Activated naive CD4-positive, alpha-beta T cell treated with anti-CD3 and anti-CD28 coated beads, Interleukin-2, amount 10 ng/mL, durations not matched to agents 7 days and 5 days (primary cell): ENCODE measurements at regions not wholly inside any gene's neighbourhood (a gene's known extent, or its start where the extent isn't known, plus 50 kb on each side); places are given as distances from the start of the nearest gene placed in this dataset.

Experiments
- CTCF ChIA-PET: fragments of 350-600 bp; sonication (Branson Sonifier 250); formaldehyde crosslinking; loops from one replicate; lab custom pipeline; 2021; ENCODE audit warnings: antibody characterized with exemption; lab: Charles Lee
- DNase-seq: peaks from one replicate; pipeline ENCODE4 v3.0.0-alpha.2; 2020
- H3K27ac Mint-ChIP-seq: one replicate; pipeline ENCODE4 v1.8.0; 2021; ENCODE audit warnings: mild to moderate bottlenecking, moderate library complexity, mixed read lengths
- H3K27me3 Mint-ChIP-seq: one replicate; pipeline ENCODE4 v1.8.0; 2021; ENCODE audit warnings: mild to moderate bottlenecking, mixed read lengths
- H3K36me3 Mint-ChIP-seq: one replicate; pipeline ENCODE4 v1.8.0; 2021; ENCODE audit warnings: mixed read lengths
- H3K4me1 Mint-ChIP-seq: one replicate; pipeline ENCODE4 v1.8.0; 2021; ENCODE audit warnings: mixed read lengths
- H3K4me3 Mint-ChIP-seq: one replicate; pipeline ENCODE4 v1.8.0; 2021; ENCODE audit warnings: mild to moderate bottlenecking, moderate library complexity, mixed read lengths
- H3K9me3 Mint-ChIP-seq: one replicate; pipeline ENCODE4 v1.8.0; 2021; ENCODE audit warnings: mixed read lengths

GRCh38 chr21:43312011-43312410 lies 114.9 kb downstream of the SIK1 start:
- CTCF ChIA-PET, result no interaction called here
- Mint-ChIP-seq H3K36me3 (no peaks in the 10 kb centered on the region), H3K4me3 (no peak overlapping the region), H3K9me3 (no peaks in the 10 kb centered on the region), H3K27me3 (peaks cover 29% of the 10 kb centered on the region), H3K4me1 (peaks cover 4% of the 10 kb centered on the region), H3K27ac (no peak overlapping the region)
- no peak for DNase-seq

GRCh38 chr21:43311301-43311817 lies 115.6 kb downstream of the SIK1 start:
- Mint-ChIP-seq H3K36me3 (no peaks in the 10 kb centered on the region), H3K27ac (no peak overlapping the region), H3K9me3 (no peaks in the 10 kb centered on the region), H3K4me1 (peaks cover 4% of the 10 kb centered on the region), H3K4me3 (no peak overlapping the region), H3K27me3 (peaks cover 28% of the 10 kb centered on the region)
- no peak for DNase-seq
- CTCF ChIA-PET, result interaction anchor here (0.9 kb wide), 1 partner anchor 42 kb away, joined by 3 read pairs; no protein-coding TSS in a partner anchor

- H3K4me3 Mint-ChIP-seq, result no peak overlapping the region
- no peaks in the 10 kb centered on the region for H3K4me1 Mint-ChIP-seq
- no peak for DNase-seq
- no peaks in the 10 kb centered on the region for H3K9me3 Mint-ChIP-seq
- peaks cover 6% of the 10 kb centered on the region for H3K27me3 Mint-ChIP-seq
- H3K27ac Mint-ChIP-seq, result no peak overlapping the region
- no peaks in the 10 kb centered on the region for H3K36me3 Mint-ChIP-seq
- CTCF ChIA-PET, result no interaction called here
These were observed 118.1 kb downstream of the SIK1 start for GRCh38 chr21:43308815-43309283.

- Mint-ChIP-seq H3K9me3 (no peaks in the 10 kb centered on the region), H3K27me3 (peaks cover 4% of the 10 kb centered on the region), H3K4me1 (no peaks in the 10 kb centered on the region), H3K27ac (no peak overlapping the region), H3K36me3 (no peaks in the 10 kb centered on the region), H3K4me3 (no peak overlapping the region)
- CTCF ChIA-PET, result no interaction called here
- DNase-seq, result no peak
These were observed 118.7 kb downstream of the SIK1 start for GRCh38 chr21:43308101-43308814.

GRCh38 chr21:43307677-43308070 lies 119.3 kb downstream of the SIK1 start:
- H3K36me3 Mint-ChIP-seq, result no peaks in the 10 kb centered on the region
- H3K9me3 Mint-ChIP-seq, result no peaks in the 10 kb centered on the region
- no peaks in the 10 kb centered on the region for H3K4me1 Mint-ChIP-seq
- DNase-seq, result no peak
- CTCF ChIA-PET, result no interaction called here
- peaks cover 4% of the 10 kb centered on the region for H3K27me3 Mint-ChIP-seq
- no peak overlapping the region for H3K27ac Mint-ChIP-seq
- no peak overlapping the region for H3K4me3 Mint-ChIP-seq

- H3K27me3 Mint-ChIP-seq, result peaks cover 4% of the 10 kb centered on the region
- no peak for DNase-seq
- CTCF ChIA-PET, result no interaction called here
- no peak overlapping the region for H3K4me3 Mint-ChIP-seq
- no peak overlapping the region for H3K27ac Mint-ChIP-seq
- no peaks in the 10 kb centered on the region for H3K36me3 Mint-ChIP-seq
- no peaks in the 10 kb centered on the region for H3K9me3 Mint-ChIP-seq
- no peaks in the 10 kb centered on the region for H3K4me1 Mint-ChIP-seq
These were observed 119.8 kb downstream of the SIK1 start for GRCh38 chr21:43306911-43307676.

GRCh38 chr21:43306391-43306790 lies 120.5 kb downstream of the SIK1 start:
- Mint-ChIP-seq H3K27ac (no peak overlapping the region), H3K27me3 (peaks cover under 1% of the 10 kb centered on the region)
- CTCF ChIA-PET, result no interaction called here

GRCh38 chr21:43305811-43306311 lies 121.1 kb downstream of the SIK1 start:
- Mint-ChIP-seq H3K36me3 (no peaks in the 10 kb centered on the region), H3K4me3 (no peak overlapping the region), H3K4me1 (no peaks in the 10 kb centered on the region), H3K27ac (no peak overlapping the region), H3K9me3 (no peaks in the 10 kb centered on the region), H3K27me3 (no peaks in the 10 kb centered on the region)
- DNase-seq, result no peak
- CTCF ChIA-PET, result no interaction called here

More at GRCh38 chr21:43306391-43306790, 120.5 kb downstream of the SIK1 start:
- Mint-ChIP-seq H3K36me3 (no peaks in the 10 kb centered on the region), H3K4me1 (no peaks in the 10 kb centered on the region), H3K4me3 (no peak overlapping the region), H3K9me3 (no peaks in the 10 kb centered on the region)
- no peak for DNase-seq

GRCh38 chr21:43305336-43305665 lies 121.6 kb downstream of the SIK1 start:
- H3K27me3 Mint-ChIP-seq, result no peaks in the 10 kb centered on the region
- H3K4me1 Mint-ChIP-seq, result no peaks in the 10 kb centered on the region
- no peak overlapping the region for H3K4me3 Mint-ChIP-seq
- no peaks in the 10 kb centered on the region for H3K36me3 Mint-ChIP-seq
- no peak for DNase-seq
- H3K27ac Mint-ChIP-seq, result no peak overlapping the region
- CTCF ChIA-PET, result no interaction called here
- H3K9me3 Mint-ChIP-seq, result no peaks in the 10 kb centered on the region

- CTCF ChIA-PET, result no interaction called here
These were observed 122.2 kb downstream of the SIK1 start for GRCh38 chr21:43304621-43305335.

GRCh38 chr21:43304206-43304605 lies 122.7 kb downstream of the SIK1 start:
- no peaks in the 10 kb centered on the region for H3K27me3 Mint-ChIP-seq
- CTCF ChIA-PET, result no interaction called here
- H3K36me3 Mint-ChIP-seq, result no peaks in the 10 kb centered on the region
- no peaks in the 10 kb centered on the region for H3K9me3 Mint-ChIP-seq
- H3K4me3 Mint-ChIP-seq, result no peak overlapping the region
- no peaks in the 10 kb centered on the region for H3K4me1 Mint-ChIP-seq
- no peak overlapping the region for H3K27ac Mint-ChIP-seq
- no peak for DNase-seq

More at GRCh38 chr21:43304621-43305335, 122.2 kb downstream of the SIK1 start:
- Mint-ChIP-seq H3K4me3 (no peak overlapping the region), H3K36me3 (no peaks in the 10 kb centered on the region), H3K27me3 (no peaks in the 10 kb centered on the region), H3K9me3 (no peaks in the 10 kb centered on the region), H3K4me1 (no peaks in the 10 kb centered on the region), H3K27ac (no peak overlapping the region)
- DNase-seq, result no peak

- H3K4me1 Mint-ChIP-seq, result no peaks in the 10 kb centered on the region
- CTCF ChIA-PET, result no interaction called here
These were observed 123.4 kb downstream of the SIK1 start for GRCh38 chr21:43303275-43304178.

GRCh38 chr21:43302769-43303168 lies 124.2 kb downstream of the SIK1 start:
- H3K4me3 Mint-ChIP-seq, result no peak overlapping the region
- H3K27me3 Mint-ChIP-seq, result no peaks in the 10 kb centered on the region
- no peak overlapping the region for H3K27ac Mint-ChIP-seq
- no peaks in the 10 kb centered on the region for H3K4me1 Mint-ChIP-seq
- H3K36me3 Mint-ChIP-seq, result no peaks in the 10 kb centered on the region
- CTCF ChIA-PET, result no interaction called here
- DNase-seq, result no peak
- no peaks in the 10 kb centered on the region for H3K9me3 Mint-ChIP-seq

More at GRCh38 chr21:43303275-43304178, 123.4 kb downstream of the SIK1 start:
- no peak overlapping the region for H3K27ac Mint-ChIP-seq
- H3K9me3 Mint-ChIP-seq, result no peaks in the 10 kb centered on the region
- H3K27me3 Mint-ChIP-seq, result no peaks in the 10 kb centered on the region
- H3K36me3 Mint-ChIP-seq, result no peaks in the 10 kb centered on the region
- DNase-seq, result no peak
- H3K4me3 Mint-ChIP-seq, result no peak overlapping the region
